Lower leg skin (tissue), 4 donors: ENCODE measurements at regions not wholly inside any gene's neighbourhood (a gene's known extent, or its start where the extent isn't known, plus 50 kb on each side); places are given as distances from the start of the nearest gene placed in this dataset.

Experiments
- DNase-seq, 2 donors: peaks; one replicate each; pipeline ENCODE4 v3.0.0-alpha.2; 2019; ENCODE audit warnings: low spot score in 2 of 2
- H3K4me3 ChIP-seq: fragments of 200-600 bp; sonication (generic); 2 replicates; pipeline ENCODE4 v1.5.1; 2017; ENCODE audit warnings: mild to moderate bottlenecking, low read depth; ENCODE audit not compliant: poor library complexity, severe bottlenecking
- CTCF ChIP-seq, 3 donors: fragments of 450-650 bp; IDR thresholded peaks; one replicate each; pipeline ENCODE4 v1.5.1; 2016; ENCODE audit warnings: antibody characterized with exemption in 3 of 3, mild to moderate bottlenecking in 3 of 3, moderate library complexity in 2 of 3
- POLR2A ChIP-seq, 2 donors: fragments of 450-650 bp; IDR thresholded peaks; one replicate each; pipeline ENCODE4 v1.6.1; 2016 to 2017; ENCODE audit warnings: antibody characterized with exemption in 2 of 2, mild to moderate bottlenecking in 1 of 2, moderate library complexity in 1 of 2
- WGBS, 2 donors: methylation state at CpG; one replicate each; pipeline ENCODE4 v1.1.5; 2018; 5-methylcytosine and 5-hydroxymethylcytosine counted together
- intact Hi-C: fragments of 100-400 bp; cut with DNase I; formaldehyde crosslinking; loops from one replicate; pipeline ENCODE4 v1.15.0; 2023; ENCODE audit warnings: low total_unique reads

DNA sequence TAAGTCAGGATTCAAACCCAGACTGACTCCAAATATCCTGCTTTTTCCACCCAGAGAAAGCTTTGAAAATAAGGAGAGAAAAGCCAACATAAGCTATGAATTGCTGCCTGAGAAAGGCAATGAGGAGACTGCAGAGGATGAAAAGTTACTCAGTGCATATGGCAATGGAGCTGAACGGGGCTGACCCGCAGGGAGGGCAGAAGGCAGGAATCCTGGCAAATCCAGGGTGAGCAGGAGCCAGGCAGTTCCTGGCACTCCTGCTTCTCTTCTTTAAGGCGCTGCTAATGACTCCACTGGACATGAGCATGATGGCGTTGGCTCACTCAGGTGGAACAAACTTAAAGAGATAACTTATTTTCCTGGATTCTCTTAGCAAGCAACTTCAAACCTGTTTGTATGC lies 95.2 kb upstream of the TMCC3 start:
- TF ChIP-seq CTCF (IDR thresholded peaks at IDR 0.05) (no peak), POLR2A (IDR thresholded peaks at IDR 0.05) (no peak)
- 57 to 62% methylated on average over 4 of the region's 4 CpGs for WGBS, 2 donors
- H3K4me3 ChIP-seq: no peak overlapping the region
- no peak for DNase-seq
- intact Hi-C loops: loop anchor here (10.0 kb wide), 1 partner anchor 201 kb away; no protein-coding TSS in a partner anchor

DNA sequence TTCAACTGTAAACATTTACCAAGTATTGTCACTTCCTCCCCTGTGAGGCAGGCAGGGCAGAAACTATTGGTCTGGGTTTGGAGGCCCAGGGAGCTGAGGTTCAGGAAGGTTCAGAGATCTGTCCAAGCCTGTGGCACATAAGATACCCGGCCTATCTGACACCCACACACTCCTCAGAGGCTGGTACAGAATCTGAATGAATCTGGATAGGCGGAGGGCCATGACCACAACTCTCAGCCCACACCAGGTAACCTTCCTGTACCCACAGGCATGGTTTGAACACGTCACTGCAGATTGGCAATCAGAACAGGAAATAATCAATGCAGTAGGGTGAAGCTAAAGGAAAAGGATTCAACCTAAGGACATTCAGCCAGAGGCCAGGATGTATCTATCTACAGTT lies 92.8 kb upstream of the TMCC3 start:
- WGBS, 2 donors: 59 to 66% methylated on average over 3 of the region's 3 CpGs
- TF ChIP-seq CTCF (IDR thresholded peaks at IDR 0.05) (no peak), POLR2A (IDR thresholded peaks at IDR 0.05) (no peak)
- no peak for DNase-seq
- intact Hi-C loops: loop anchor here (10.0 kb wide), 1 partner anchor 198 kb away; no protein-coding TSS in a partner anchor
- no peak overlapping the region for H3K4me3 ChIP-seq

DNA sequence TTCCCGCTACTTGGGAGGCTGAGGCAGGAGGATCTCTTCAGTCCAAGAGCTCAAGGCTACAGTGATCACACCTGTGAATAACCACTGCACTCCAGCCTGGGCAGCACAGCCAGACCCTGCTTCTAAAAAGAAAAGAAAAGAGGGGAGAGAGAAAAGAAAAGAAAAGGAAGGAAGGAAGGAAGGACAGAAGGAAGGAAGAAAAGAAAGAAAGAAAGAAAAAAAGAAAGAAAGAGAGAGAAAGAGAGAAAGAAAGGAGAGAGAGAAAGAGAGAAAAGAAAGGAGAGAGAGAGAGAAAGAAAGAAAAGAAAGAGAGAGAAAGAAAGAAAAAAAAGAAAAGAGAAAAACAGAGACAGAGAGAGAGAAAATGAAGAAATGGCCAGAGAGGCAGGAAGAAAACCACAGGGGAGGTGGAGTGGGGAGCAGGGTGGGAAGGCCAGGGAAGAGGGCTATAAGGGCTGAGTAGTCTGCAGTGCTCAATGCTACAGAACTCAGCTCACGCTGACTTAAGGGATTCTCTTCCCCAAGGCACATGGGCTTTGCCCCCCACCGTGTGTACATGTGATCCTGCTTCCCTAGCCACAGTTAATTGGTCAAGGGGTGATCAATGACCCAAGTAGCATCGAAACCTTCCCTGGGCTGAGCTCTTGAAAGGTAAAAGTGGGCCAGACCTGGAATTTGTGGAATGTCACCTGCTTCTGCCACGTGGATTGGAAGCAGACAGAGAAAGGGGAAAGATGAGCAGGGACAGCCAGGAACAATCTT lies 90.4 kb upstream of the TMCC3 start:
- intact Hi-C loops: loop anchor here (10.0 kb wide), 1 partner anchor 196 kb away; no protein-coding TSS in a partner anchor
- no peak overlapping the region for H3K4me3 ChIP-seq
- WGBS, 2 donors: 57 to 58% methylated on average over 5 of the region's 5 CpGs
- TF ChIP-seq POLR2A (IDR thresholded peaks at IDR 0.05): no peak
- no peak for TF ChIP-seq CTCF (IDR thresholded peaks at IDR 0.05)
- DNase-seq: no peak

GRCh38 chr12:94736820-94737219 lies 86.5 kb upstream of the TMCC3 start:
- intact Hi-C loops: no loop called here
- no peak overlapping the region for H3K4me3 ChIP-seq
- WGBS, 2 donors: 90% methylated on average over 5 of the region's 5 CpGs
- no peak for DNase-seq
- no peak for TF ChIP-seq CTCF (IDR thresholded peaks at IDR 0.05)
- no peak for TF ChIP-seq POLR2A (IDR thresholded peaks at IDR 0.05)

DNA sequence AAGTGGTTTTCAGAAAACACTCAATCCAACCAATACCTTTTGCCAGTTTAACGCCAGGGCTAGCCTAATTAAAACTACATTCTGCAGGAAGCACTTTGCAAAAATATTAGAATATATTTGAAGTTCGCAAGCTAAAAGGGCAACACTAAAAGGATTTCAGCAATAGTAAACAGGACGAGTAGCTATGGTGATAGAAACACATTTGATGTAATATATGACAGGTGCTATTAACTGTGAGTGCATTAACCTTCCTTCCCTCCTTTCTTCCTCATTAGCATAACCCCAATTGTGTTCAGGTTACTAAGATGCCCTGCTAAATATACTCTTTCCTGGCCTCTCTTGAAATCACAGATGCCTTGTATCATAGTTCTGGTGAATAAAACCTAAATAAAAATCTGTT lies 85.6 kb upstream of the TMCC3 start:
- WGBS, 2 donors: 70 to 85% methylated on average over 3 of the region's 3 CpGs
- no peak for DNase-seq
- TF ChIP-seq CTCF (IDR thresholded peaks at IDR 0.05) (no peak), POLR2A (IDR thresholded peaks at IDR 0.05) (no peak)
- H3K4me3 ChIP-seq: no peak overlapping the region
- intact Hi-C loops: no loop called here

GRCh38 chr12:94733727-94734126 lies 83.4 kb upstream of the TMCC3 start:
- WGBS, 2 donors: 87 to 88% methylated on average over 9 of the region's 9 CpGs
- DNase-seq: no peak

More at GRCh38 chr12:94733727-94734126, 83.4 kb upstream of the TMCC3 start:
- intact Hi-C loops: no loop called here
- TF ChIP-seq CTCF (IDR thresholded peaks at IDR 0.05) (no peak), POLR2A (IDR thresholded peaks at IDR 0.05) (no peak)
- H3K4me3 ChIP-seq: no peak overlapping the region
